Spleen (tissue), 7 donors: ENCODE measurements at regions not wholly inside any gene's neighbourhood (a gene's known extent, or its start where the extent isn't known, plus 50 kb on each side); places are given as distances from the start of the nearest gene placed in this dataset.

ENCODE experiments used
- CTCF ChIP-seq, 11 experiments: fragments of 200-600 bp in 7 of 11; fragments of 450-650 bp in 4 of 11; sonication (generic) in 4 of 11; IDR thresholded peaks in 8 of 11; conservative IDR thresholded peaks in 3 of 11; 1 replicate in 7 of 11; 2 replicates in 4 of 11; pipeline versions ENCODE4 v1.4.0 to v1.8.0; 2016 to 2021; ENCODE audit warnings: antibody characterized with exemption in 11 of 11, inconsistent platforms in 4 of 11, mild to moderate bottlenecking in 1 of 11
- POLR2A ChIP-seq, 3 donors: fragments of 450-650 bp; IDR thresholded peaks; one replicate each; pipeline ENCODE4 v1.5.1; 2017; ENCODE audit warnings: antibody characterized with exemption in 3 of 3, mild to moderate bottlenecking in 1 of 3
- POLR2AphosphoS5 ChIP-seq, 3 donors: sonication (generic); formaldehyde crosslinking; IDR thresholded peaks; one replicate each; pipeline ENCODE4 v1.5.1; 2017; ENCODE audit warnings: antibody characterized with exemption in 3 of 3
- donor health status: DM: no; HTN: no; CAD: no; lungs with moderate emphysema.
- donor health status: DM: no; HTN: no; CAD: no.
- donor health status: DM: no; HTN: no; CAD: no.

- no peak for TF ChIP-seq CTCF (IDR thresholded peaks at IDR 0.05 in 8 of 11, conservative IDR thresholded peaks at IDR 0.05 in 3 of 11)
- TF ChIP-seq POLR2A (IDR thresholded peaks at IDR 0.05), result no peak
- no peak for TF ChIP-seq POLR2AphosphoS5 (IDR thresholded peaks at IDR 0.05)
These were observed 61.4 kb upstream of the BEGAIN start for GRCh38 chr14:100648474-100649172.
